ENCODE measurements at regions not wholly inside any gene's neighbourhood (a gene's known extent, or its start where the extent isn't known, plus 50 kb on each side); places are given as distances from the start of the nearest gene placed in this dataset.

DNA sequence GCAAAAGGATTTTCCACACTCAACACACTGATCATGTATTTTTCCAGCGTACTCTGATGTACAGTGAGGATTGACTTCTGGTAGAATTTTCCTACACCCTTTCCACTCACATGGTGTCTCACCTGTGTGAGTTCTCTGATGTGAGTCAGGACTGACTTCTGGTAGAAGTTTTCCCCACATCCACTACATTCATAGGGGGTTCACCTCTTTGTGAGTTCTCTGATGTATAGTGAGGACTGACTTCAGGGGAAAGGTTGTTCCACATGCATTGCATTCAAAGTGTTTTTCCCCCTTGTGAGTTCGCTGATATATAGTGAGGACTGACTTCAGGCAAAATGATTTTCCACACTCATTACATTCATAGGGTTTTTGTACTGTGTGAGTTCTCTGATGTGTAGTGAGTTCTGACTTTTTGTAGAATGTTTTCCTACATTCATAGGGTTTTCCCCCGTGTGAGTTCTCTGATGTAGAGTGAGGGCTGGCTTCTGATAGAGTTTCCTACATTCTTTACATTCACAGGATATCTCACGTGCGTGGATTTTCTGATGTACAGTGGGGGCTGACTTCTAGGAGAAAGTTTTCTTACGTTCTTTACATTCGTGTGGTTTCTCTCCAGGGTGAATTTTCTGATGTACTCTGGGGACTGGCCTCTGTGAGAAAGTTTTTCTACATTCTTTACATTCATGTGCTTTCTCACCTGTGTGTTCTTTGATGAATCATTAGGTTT lies 146.5 kb downstream of the GLRX3 start:
- no peak overlapping the region for H2AFZ ChIP-seq (ENCODE audit: low read length)
- no peak overlapping the region for H2BK20ac ChIP-seq (ENCODE audit: low read depth, low read length, poor library complexity, severe bottlenecking)
- H3K9ac ChIP-seq (ENCODE audit: extremely low read depth, insufficient read length, low read length) = no peak overlapping the region
- no peak overlapping the region for H3K14ac ChIP-seq (ENCODE audit: insufficient read depth, low read length)
- Mint-ChIP-seq H3K4me1 (no peaks in the 10 kb centered on the region), H3K36me3 (ENCODE audit: insufficient read depth in 1 of 3, low read depth in 3 of 3) (peaks cover 13 to 57% (median 27%) of the 10 kb centered on the region in 3 experiments), H3K27ac (no peak overlapping the region), H3K9me3 (peaks cover 93% of the 10 kb centered on the region in 2 experiments), H3K4me3 (no peak overlapping the region), H3K27me3 (ENCODE audit: low read depth) (peaks cover 11% of the 10 kb centered on the region)
- H3K56ac ChIP-seq (ENCODE audit: insufficient read length, low read depth, low read length) = no peak overlapping the region
- no CpG with 5 or more reads among the region's 7 CpGs for WGBS (ENCODE audit: extremely low coverage, insufficient read length, low lambda C conversion rate)
- no peak overlapping the region for H3K23ac ChIP-seq (ENCODE audit: insufficient read length, low read depth, low read length)
- H3K27ac ChIP-seq (ENCODE audit: insufficient read length, low read depth, low read length) = no peak overlapping the region
- no peak overlapping the region for H3K4me2 ChIP-seq (ENCODE audit: insufficient read depth, insufficient read length, low read length)
- no peak for DNase-seq
- H3K79me2 ChIP-seq (ENCODE audit: insufficient read depth, low read length) = no peaks in the 10 kb centered on the region
- H2BK120ac ChIP-seq (ENCODE audit: low read depth, low read length, poor library complexity, severe bottlenecking) = no peak overlapping the region
- no peak overlapping the region for H2BK5ac ChIP-seq (ENCODE audit: insufficient read length, low read length)
- no peak overlapping the region for H4K8ac ChIP-seq (replicated peaks; ENCODE audit: insufficient read length, low read depth, low read length)
- H3K9me3 ChIP-seq (ENCODE audit: control insufficient read depth, low read depth, low read length) = peaks cover 94% of the 10 kb centered on the region
- H3K27me3 ChIP-seq (ENCODE audit: insufficient read depth, low read length) = no peaks in the 10 kb centered on the region; the same call in 1 of the 2 replicates
- no peaks in the 10 kb centered on the region for H4K20me1 ChIP-seq (ENCODE audit: control insufficient read depth, insufficient read depth, insufficient read length)
- no peak overlapping the region for H2AK5ac ChIP-seq (ENCODE audit: insufficient read length, low read length)
- H3K4me1 ChIP-seq (ENCODE audit: insufficient read depth, low read length) = no peaks in the 10 kb centered on the region
- H3T11ph ChIP-seq (ENCODE audit: low read length) = no peak overlapping the region
- no peak overlapping the region for H3K4ac ChIP-seq (ENCODE audit: low read depth, low read length)
- H4K5ac ChIP-seq (ENCODE audit: insufficient read length, low read depth, low read length) = no peak overlapping the region
- H2BK12ac ChIP-seq (ENCODE audit: insufficient read length, low read depth, low read length) = no peak overlapping the region
- TF ChIP-seq, protein P1, sequence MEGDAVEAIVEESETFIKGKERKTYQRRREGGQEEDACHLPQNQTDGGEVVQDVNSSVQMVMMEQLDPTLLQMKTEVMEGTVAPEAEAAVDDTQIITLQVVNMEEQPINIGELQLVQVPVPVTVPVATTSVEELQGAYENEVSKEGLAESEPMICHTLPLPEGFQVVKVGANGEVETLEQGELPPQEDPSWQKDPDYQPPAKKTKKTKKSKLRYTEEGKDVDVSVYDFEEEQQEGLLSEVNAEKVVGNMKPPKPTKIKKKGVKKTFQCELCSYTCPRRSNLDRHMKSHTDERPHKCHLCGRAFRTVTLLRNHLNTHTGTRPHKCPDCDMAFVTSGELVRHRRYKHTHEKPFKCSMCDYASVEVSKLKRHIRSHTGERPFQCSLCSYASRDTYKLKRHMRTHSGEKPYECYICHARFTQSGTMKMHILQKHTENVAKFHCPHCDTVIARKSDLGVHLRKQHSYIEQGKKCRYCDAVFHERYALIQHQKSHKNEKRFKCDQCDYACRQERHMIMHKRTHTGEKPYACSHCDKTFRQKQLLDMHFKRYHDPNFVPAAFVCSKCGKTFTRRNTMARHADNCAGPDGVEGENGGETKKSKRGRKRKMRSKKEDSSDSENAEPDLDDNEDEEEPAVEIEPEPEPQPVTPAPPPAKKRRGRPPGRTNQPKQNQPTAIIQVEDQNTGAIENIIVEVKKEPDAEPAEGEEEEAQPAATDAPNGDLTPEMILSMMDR (conservative IDR thresholded peaks at IDR 0.05) = no peak
- H2BK15ac ChIP-seq (ENCODE audit: low read depth, low read length) = no peak overlapping the region
- no peaks in the 10 kb centered on the region for H3K79me1 ChIP-seq (ENCODE audit: insufficient read depth, low read depth, low read length, poor library complexity, severe bottlenecking)
- no peak overlapping the region for H3K18ac ChIP-seq (ENCODE audit: insufficient read length, low read depth, low read length)
- no peaks in the 10 kb centered on the region for H3K23me2 ChIP-seq (ENCODE audit: insufficient read length, low read depth, low read length, poor library complexity, severe bottlenecking)
- no peak overlapping the region for H4K91ac ChIP-seq (ENCODE audit: insufficient read length, low read depth, low read length)

Data from H9 (cell line).